Progenitor cell of endocrine pancreas (in vitro differentiated cells): ENCODE measurements at regions not wholly inside any gene's neighbourhood (a gene's known extent, or its start where the extent isn't known, plus 50 kb on each side); places are given as distances from the start of the nearest gene placed in this dataset.

ENCODE experiments used
- DNase-seq: peaks from one replicate; pipeline ENCODE4 v3.0.0; 2021; ENCODE audit warnings: low spot score; ENCODE audit not compliant: unreplicated experiment
- H3K27ac Mint-ChIP-seq: 2 replicates; pipeline ENCODE4 v1.8.0; 2021; ENCODE audit warnings: mild to moderate bottlenecking, moderate library complexity, mixed read lengths
- H3K27me3 Mint-ChIP-seq: 2 replicates; pipeline ENCODE4 v1.8.0; 2021; ENCODE audit warnings: mixed read lengths
- H3K36me3 Mint-ChIP-seq: 2 replicates; pipeline ENCODE4 v1.8.0; 2022; ENCODE audit warnings: mixed read lengths; ENCODE audit not compliant: insufficient read depth
- H3K4me1 Mint-ChIP-seq: 2 replicates; pipeline ENCODE4 v1.8.0; 2021; ENCODE audit warnings: low read depth, mixed read lengths
- H3K4me3 Mint-ChIP-seq: 2 replicates; pipeline ENCODE4 v1.8.0; 2021; ENCODE audit warnings: low read depth, mild to moderate bottlenecking, moderate library complexity, mixed read lengths
- H3K9me3 Mint-ChIP-seq: 2 replicates; pipeline ENCODE4 v1.8.0; 2021; ENCODE audit warnings: low read depth, mixed read lengths
- CTCF ChIP-seq: fragments of 200-600 bp; sonication (generic); IDR thresholded peaks from one replicate; pipeline ENCODE4 v1.5.0; 2021; ENCODE audit warnings: antibody characterized with exemption, mild to moderate bottlenecking; ENCODE audit not compliant: unreplicated experiment

GRCh38 chr2:67771380-67771779, 291.4 kb downstream of the C1D start:
- DNase-seq: no peak
- H3K9me3 Mint-ChIP-seq: no peaks in the 10 kb centered on the region
- H3K4me3 Mint-ChIP-seq: no peak overlapping the region
- peaks cover 5% of the 10 kb centered on the region for H3K4me1 Mint-ChIP-seq
- peaks cover 4% of the 10 kb centered on the region for H3K27me3 Mint-ChIP-seq
- no peak for TF ChIP-seq CTCF
- no peaks in the 10 kb centered on the region for H3K36me3 Mint-ChIP-seq
- H3K27ac Mint-ChIP-seq: no peak overlapping the region

- Mint-ChIP-seq H3K36me3 (no peaks in the 10 kb centered on the region), H3K9me3 (no peaks in the 10 kb centered on the region), H3K27me3 (peaks cover 7% of the 10 kb centered on the region), H3K4me1 (peaks cover 5% of the 10 kb centered on the region), H3K4me3 (no peak overlapping the region), H3K27ac (no peak overlapping the region)
- DNase-seq: no peak
- TF ChIP-seq CTCF: no peak
These were observed 290.3 kb downstream of the C1D start for GRCh38 chr2:67772216-67773170.

GRCh38 chr2:67773851-67774250, 289.0 kb downstream of the C1D start:
- Mint-ChIP-seq H3K4me3 (no peak overlapping the region), H3K36me3 (no peaks in the 10 kb centered on the region), H3K27ac (no peak overlapping the region), H3K9me3 (no peaks in the 10 kb centered on the region), H3K4me1 (peaks cover 9% of the 10 kb centered on the region), H3K27me3 (peaks cover 7% of the 10 kb centered on the region)
- no peak for DNase-seq
- TF ChIP-seq CTCF: no peak

GRCh38 chr2:67776276-67776675, 286.5 kb downstream of the C1D start:
- no peaks in the 10 kb centered on the region for H3K9me3 Mint-ChIP-seq
- no peak for DNase-seq
- no peak overlapping the region for H3K27ac Mint-ChIP-seq
- H3K36me3 Mint-ChIP-seq: peaks cover 3% of the 10 kb centered on the region
- peaks cover 7% of the 10 kb centered on the region for H3K27me3 Mint-ChIP-seq
- no peak overlapping the region for H3K4me3 Mint-ChIP-seq
- peaks cover 11% of the 10 kb centered on the region for H3K4me1 Mint-ChIP-seq
- TF ChIP-seq CTCF: no peak

- Mint-ChIP-seq H3K27me3 (peaks cover 7% of the 10 kb centered on the region), H3K36me3 (peaks cover 3% of the 10 kb centered on the region), H3K4me3 (no peak overlapping the region), H3K27ac (no peak overlapping the region), H3K9me3 (no peaks in the 10 kb centered on the region), H3K4me1 (peaks cover 11% of the 10 kb centered on the region)
- no peak for TF ChIP-seq CTCF
- DNase-seq: no peak
These were observed 285.8 kb downstream of the C1D start for GRCh38 chr2:67777010-67777409.
